Lower leg skin (tissue), 4 donors: ENCODE measurements at regions not wholly inside any gene's neighbourhood (a gene's known extent, or its start where the extent isn't known, plus 50 kb on each side); places are given as distances from the start of the nearest gene placed in this dataset.

ENCODE experiments used
- DNase-seq, 2 donors: peaks; one replicate each; pipeline ENCODE4 v3.0.0-alpha.2; 2019; ENCODE audit warnings: low spot score in 2 of 2
- H3K4me3 ChIP-seq: fragments of 200-600 bp; sonication (generic); 2 replicates; pipeline ENCODE4 v1.5.1; 2017; ENCODE audit warnings: mild to moderate bottlenecking, low read depth; ENCODE audit not compliant: poor library complexity, severe bottlenecking
- POLR2A ChIP-seq, 2 donors: fragments of 450-650 bp; IDR thresholded peaks; one replicate each; pipeline ENCODE4 v1.6.1; 2016 to 2017; ENCODE audit warnings: antibody characterized with exemption in 2 of 2, mild to moderate bottlenecking in 1 of 2, moderate library complexity in 1 of 2
- WGBS, 2 donors: methylation state at CpG; one replicate each; pipeline ENCODE4 v1.1.5; 2018; 5-methylcytosine and 5-hydroxymethylcytosine counted together
- intact Hi-C: fragments of 100-400 bp; cut with DNase I; formaldehyde crosslinking; loops from one replicate; pipeline ENCODE4 v1.15.0; 2023; ENCODE audit warnings: low total_unique reads
- TF ChIP-seq, protein P1 (sequence below), 3 donors: fragments of 450-650 bp; IDR thresholded peaks; one replicate each; pipeline ENCODE4 v1.5.1; 2016; ENCODE audit warnings: antibody characterized with exemption in 3 of 3, mild to moderate bottlenecking in 3 of 3, moderate library complexity in 2 of 3

DNA sequence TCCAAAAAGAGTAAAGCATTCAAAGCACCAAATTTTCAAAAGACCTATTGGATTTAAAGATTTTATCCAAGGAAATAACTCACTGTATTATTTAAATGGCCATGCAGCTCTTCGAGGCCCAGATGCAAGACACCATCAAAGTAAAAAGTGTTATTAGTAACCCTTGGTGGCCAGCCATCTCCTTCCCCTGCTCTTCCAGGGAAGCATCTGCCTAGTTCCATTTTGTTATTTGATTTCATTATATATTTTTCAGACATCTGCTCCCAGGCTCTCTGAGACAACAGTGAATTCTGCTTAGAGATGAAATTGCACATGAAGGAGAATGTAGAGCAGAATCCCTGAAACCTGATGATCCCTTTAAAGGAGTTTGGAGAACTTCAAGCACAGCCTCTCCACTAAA is 252.3 kb upstream of the TBX18 start:
- intact Hi-C loops: no loop called here
- 82 to 83% methylated on average over 1 of the region's 1 CpG for WGBS, 2 donors
- TF ChIP-seq, protein P1, sequence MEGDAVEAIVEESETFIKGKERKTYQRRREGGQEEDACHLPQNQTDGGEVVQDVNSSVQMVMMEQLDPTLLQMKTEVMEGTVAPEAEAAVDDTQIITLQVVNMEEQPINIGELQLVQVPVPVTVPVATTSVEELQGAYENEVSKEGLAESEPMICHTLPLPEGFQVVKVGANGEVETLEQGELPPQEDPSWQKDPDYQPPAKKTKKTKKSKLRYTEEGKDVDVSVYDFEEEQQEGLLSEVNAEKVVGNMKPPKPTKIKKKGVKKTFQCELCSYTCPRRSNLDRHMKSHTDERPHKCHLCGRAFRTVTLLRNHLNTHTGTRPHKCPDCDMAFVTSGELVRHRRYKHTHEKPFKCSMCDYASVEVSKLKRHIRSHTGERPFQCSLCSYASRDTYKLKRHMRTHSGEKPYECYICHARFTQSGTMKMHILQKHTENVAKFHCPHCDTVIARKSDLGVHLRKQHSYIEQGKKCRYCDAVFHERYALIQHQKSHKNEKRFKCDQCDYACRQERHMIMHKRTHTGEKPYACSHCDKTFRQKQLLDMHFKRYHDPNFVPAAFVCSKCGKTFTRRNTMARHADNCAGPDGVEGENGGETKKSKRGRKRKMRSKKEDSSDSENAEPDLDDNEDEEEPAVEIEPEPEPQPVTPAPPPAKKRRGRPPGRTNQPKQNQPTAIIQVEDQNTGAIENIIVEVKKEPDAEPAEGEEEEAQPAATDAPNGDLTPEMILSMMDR (IDR thresholded peaks at IDR 0.05): no peak
- no peak for DNase-seq
- no peak overlapping the region for H3K4me3 ChIP-seq

DNA sequence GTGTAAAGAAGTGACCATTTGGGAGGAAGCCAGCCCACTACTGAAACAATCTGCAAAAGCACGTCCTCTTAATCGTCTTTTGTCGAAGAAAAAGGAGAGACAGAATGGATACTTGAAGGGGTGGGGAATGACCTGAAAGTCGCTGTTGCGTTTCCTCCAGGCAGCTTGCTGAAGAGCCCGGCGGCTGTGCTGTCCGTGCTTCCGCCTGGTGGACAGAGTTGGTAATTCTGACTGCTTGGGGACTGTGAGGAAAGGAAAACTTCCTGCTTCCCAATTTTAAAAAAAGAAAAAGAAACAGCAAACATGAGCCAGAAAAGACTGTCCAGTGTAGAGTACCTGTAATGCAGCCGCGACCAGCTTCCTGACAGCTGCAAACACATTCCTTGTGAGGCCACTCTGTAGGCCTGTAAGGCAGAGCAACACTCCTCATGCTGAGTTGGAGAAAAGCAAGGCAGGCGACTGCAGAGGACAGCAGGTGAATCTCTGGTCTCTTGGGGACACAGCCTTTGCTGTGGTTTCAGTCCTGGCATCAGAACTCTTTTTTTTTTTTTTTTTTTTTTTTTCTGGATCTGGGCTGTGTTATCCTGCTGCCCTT is 251.1 kb upstream of the TBX18 start:
- H3K4me3 ChIP-seq: no peak overlapping the region
- TF ChIP-seq, protein P1 (IDR thresholded peaks at IDR 0.05): no peak
- no peak for TF ChIP-seq POLR2A (IDR thresholded peaks at IDR 0.05)
- DNase-seq: no peak
- intact Hi-C loops: no loop called here
- 30 to 39% methylated on average over 12 of the region's 12 CpGs for WGBS, 2 donors

DNA sequence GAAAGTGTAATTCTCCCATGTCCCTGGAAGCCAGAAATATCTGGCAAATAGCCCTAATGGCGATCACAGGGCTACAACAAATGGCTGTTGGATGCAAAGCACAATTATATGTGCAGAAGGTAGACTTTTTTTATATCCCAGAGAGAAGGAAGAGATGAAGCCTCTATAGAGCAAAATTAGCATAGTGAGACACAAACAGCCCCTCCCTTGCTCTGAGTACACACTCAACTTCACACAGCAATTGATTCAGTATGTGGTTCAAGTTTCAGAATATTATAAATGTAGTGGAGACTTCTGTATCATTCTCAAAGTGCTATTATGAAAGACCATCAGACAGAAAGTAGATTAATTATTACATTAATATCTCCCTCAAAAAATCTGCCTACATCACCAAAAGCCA is 246.5 kb upstream of the TBX18 start:
- TF ChIP-seq, protein P1 (IDR thresholded peaks at IDR 0.05): no peak
- TF ChIP-seq POLR2A (IDR thresholded peaks at IDR 0.05): no peak
- no peak for DNase-seq
- WGBS, 2 donors: 50 to 68% methylated on average over 1 of the region's 1 CpG
- intact Hi-C loops: no loop called here
- H3K4me3 ChIP-seq: no peak overlapping the region

DNA sequence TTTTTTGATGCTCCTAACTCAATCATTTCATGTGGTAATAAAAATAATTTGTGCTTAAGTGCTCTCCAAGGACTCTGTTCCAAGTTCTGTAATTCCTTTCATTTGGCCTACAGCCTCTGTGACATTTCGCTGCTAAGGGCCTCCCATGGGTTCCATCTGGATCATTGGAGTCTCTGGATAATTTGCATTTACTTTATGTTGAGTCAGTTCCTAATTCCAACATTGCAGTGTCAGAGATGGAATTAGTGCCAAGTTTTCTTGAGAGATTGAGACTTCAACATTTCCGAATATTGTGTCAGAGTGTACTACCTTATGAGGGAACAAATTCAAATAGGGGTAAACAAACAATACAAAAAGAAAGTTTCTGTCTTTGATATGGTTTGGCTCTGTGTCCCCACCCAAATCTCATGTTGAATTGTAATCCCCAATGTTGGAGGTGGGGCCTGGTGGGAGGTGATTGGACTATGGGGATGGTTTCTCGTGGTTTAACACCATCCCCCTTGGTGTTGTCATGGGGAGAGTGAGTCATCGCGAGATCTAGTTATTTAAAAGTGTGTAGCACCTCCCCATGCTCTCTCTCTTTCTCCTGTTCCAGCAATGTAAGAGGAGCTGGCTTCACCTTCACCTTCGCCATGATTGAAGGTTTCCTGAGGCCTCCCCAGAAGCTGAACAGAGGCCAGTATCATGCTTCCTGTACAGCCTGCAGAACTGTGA is 244.1 kb upstream of the TBX18 start:
- TF ChIP-seq, protein P1 (IDR thresholded peaks at IDR 0.05): no peak
- TF ChIP-seq POLR2A (IDR thresholded peaks at IDR 0.05): no peak
- no peak overlapping the region for H3K4me3 ChIP-seq
- 66 to 74% methylated on average over 6 of the region's 6 CpGs for WGBS, 2 donors
- DNase-seq: no peak
- intact Hi-C loops: no loop called here

DNA sequence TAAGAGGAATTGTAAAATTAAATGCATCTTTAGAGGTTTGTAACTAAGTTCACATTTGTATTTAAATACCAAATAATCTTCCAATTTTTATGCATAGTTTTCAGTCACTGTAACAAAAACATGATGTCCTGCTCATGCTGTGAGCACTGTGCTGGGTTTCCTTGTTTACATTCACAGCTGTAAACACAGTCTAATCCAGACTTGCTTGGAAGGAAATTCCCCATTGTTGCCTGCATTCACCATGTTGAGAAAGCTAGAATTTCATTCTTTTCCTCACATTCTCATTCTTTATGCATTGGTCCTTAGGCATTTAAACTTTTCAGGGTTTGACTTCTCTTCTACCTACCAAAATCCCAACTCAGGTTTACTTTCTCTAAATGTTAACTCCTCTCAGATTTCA is 242.0 kb upstream of the TBX18 start:
- DNase-seq: no peak
- intact Hi-C loops: no loop called here
- TF ChIP-seq, protein P1 (IDR thresholded peaks at IDR 0.05): no peak
- no peak for TF ChIP-seq POLR2A (IDR thresholded peaks at IDR 0.05)
- no peak overlapping the region for H3K4me3 ChIP-seq

DNA sequence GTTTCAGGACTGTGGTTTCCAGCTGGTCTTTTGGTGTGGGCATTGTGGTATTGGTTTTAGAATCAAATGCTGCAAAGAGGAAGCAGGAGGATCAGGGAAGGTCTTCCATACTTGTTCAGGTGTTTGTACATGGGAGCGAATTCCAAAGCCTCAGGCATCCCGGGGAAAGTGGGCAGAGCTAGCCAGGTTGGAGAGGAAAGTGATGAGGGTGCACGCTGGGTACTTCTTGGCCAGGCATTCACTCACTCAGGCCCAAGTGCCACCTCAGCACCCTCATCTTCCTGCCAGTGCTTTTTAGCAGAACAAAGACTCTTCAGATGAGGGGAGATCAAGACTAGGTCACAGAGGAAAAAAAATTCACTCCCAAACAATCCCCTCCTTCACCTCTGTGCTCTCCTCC is 241.1 kb upstream of the TBX18 start:
- WGBS, 2 donors: 56 to 62% methylated on average over 3 of the region's 3 CpGs
- no peak overlapping the region for H3K4me3 ChIP-seq
- DNase-seq: no peak
- intact Hi-C loops: no loop called here
- no peak for TF ChIP-seq POLR2A (IDR thresholded peaks at IDR 0.05)
- TF ChIP-seq, protein P1 (IDR thresholded peaks at IDR 0.05): no peak
